Tibial nerve (tissue), 4 donors: ENCODE measurements at regions not wholly inside any gene's neighbourhood (a gene's known extent, or its start where the extent isn't known, plus 50 kb on each side); places are given as distances from the start of the nearest gene placed in this dataset.

ENCODE experiments used
- EP300 ChIP-seq, 2 donors: sonication (generic); formaldehyde crosslinking; IDR thresholded peaks; one replicate each; pipeline ENCODE4 v1.6.1; 2017; ENCODE audit warnings: antibody characterized with exemption in 2 of 2, mild to moderate bottlenecking in 1 of 2
- POLR2A ChIP-seq, 2 donors: fragments of 450-650 bp; IDR thresholded peaks; one replicate each; pipeline ENCODE4 v1.6.1; 2017; ENCODE audit warnings: antibody characterized with exemption in 2 of 2, mild to moderate bottlenecking in 2 of 2, moderate library complexity in 2 of 2
- TF ChIP-seq, protein P1 (sequence below), 5 experiments: fragments of 200-600 bp in 3 of 5; fragments of 450-650 bp in 2 of 5; sonication (generic) in 3 of 5; IDR thresholded peaks; one replicate each; pipeline ENCODE4 v1.5.1; 2016 to 2019; ENCODE audit warnings: antibody characterized with exemption in 5 of 5, mild to moderate bottlenecking in 3 of 5, moderate library complexity in 2 of 5

DNA sequence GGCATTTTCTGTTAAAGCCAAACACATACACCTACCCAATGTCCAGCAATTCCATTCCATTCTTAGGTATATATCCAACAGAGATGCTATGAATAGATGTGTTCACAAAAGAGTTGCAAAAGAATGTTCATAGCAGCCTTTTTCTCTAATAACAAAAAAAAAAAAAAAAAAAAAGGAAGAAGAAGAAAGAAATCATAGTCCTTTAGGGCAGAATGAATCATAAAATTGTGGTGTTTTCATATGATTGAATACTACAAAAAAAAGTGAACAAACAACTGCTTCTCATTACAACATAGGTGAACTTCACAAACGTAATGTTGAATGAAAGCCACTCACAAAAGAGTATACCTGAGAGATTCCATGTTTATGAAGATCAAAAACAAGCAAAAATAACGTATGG is 66.8 kb upstream of the GRK3 start:
- TF ChIP-seq, protein P1, sequence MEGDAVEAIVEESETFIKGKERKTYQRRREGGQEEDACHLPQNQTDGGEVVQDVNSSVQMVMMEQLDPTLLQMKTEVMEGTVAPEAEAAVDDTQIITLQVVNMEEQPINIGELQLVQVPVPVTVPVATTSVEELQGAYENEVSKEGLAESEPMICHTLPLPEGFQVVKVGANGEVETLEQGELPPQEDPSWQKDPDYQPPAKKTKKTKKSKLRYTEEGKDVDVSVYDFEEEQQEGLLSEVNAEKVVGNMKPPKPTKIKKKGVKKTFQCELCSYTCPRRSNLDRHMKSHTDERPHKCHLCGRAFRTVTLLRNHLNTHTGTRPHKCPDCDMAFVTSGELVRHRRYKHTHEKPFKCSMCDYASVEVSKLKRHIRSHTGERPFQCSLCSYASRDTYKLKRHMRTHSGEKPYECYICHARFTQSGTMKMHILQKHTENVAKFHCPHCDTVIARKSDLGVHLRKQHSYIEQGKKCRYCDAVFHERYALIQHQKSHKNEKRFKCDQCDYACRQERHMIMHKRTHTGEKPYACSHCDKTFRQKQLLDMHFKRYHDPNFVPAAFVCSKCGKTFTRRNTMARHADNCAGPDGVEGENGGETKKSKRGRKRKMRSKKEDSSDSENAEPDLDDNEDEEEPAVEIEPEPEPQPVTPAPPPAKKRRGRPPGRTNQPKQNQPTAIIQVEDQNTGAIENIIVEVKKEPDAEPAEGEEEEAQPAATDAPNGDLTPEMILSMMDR (IDR thresholded peaks at IDR 0.05): no peak
- TF ChIP-seq POLR2A (IDR thresholded peaks at IDR 0.05) (no peak), EP300 (IDR thresholded peaks at IDR 0.05) (no peak)
